Prostate gland (tissue), 2 donors: ENCODE measurements at regions not wholly inside any gene's neighbourhood (a gene's known extent, or its start where the extent isn't known, plus 50 kb on each side); places are given as distances from the start of the nearest gene placed in this dataset.

Source experiments
- POLR2A ChIP-seq: fragments of 450-650 bp; IDR thresholded peaks from one replicate; pipeline ENCODE4 v1.6.1; 2016; ENCODE audit warnings: antibody characterized with exemption, mild to moderate bottlenecking
- POLR2AphosphoS5 ChIP-seq: sonication (generic); formaldehyde crosslinking; IDR thresholded peaks from one replicate; pipeline ENCODE4 v1.6.1; 2017; ENCODE audit warnings: antibody characterized with exemption
- TF ChIP-seq, protein P1 (sequence below), 4 experiments: fragments of 200-600 bp in 2 of 4; fragments of 450-650 bp in 2 of 4; sonication (generic) in 2 of 4; IDR thresholded peaks; 1 replicate in 3 of 4; 2 replicates in 1 of 4; pipeline ENCODE4 v1.5.1; 2016 to 2019; ENCODE audit warnings: antibody characterized with exemption in 4 of 4, mild to moderate bottlenecking in 2 of 4, moderate library complexity in 2 of 4

- TF ChIP-seq POLR2A (no peak), POLR2AphosphoS5 (no peak)
- TF ChIP-seq, protein P1, sequence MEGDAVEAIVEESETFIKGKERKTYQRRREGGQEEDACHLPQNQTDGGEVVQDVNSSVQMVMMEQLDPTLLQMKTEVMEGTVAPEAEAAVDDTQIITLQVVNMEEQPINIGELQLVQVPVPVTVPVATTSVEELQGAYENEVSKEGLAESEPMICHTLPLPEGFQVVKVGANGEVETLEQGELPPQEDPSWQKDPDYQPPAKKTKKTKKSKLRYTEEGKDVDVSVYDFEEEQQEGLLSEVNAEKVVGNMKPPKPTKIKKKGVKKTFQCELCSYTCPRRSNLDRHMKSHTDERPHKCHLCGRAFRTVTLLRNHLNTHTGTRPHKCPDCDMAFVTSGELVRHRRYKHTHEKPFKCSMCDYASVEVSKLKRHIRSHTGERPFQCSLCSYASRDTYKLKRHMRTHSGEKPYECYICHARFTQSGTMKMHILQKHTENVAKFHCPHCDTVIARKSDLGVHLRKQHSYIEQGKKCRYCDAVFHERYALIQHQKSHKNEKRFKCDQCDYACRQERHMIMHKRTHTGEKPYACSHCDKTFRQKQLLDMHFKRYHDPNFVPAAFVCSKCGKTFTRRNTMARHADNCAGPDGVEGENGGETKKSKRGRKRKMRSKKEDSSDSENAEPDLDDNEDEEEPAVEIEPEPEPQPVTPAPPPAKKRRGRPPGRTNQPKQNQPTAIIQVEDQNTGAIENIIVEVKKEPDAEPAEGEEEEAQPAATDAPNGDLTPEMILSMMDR (IDR thresholded peaks at IDR 0.05) = no peak
These were observed 93.8 kb upstream of the SLC8A1 start for GRCh38 chr2:40545645-40546044.
